ENCODE measurements at regions not wholly inside any gene's neighbourhood (a gene's known extent, or its start where the extent isn't known, plus 50 kb on each side); places are given as distances from the start of the nearest gene placed in this dataset.
"Not testable (repeated sequence)": the region's sequence is repeated elsewhere in the genome, so short reads cannot be mapped to it uniquely, and the experiment has no call there.

DNA sequence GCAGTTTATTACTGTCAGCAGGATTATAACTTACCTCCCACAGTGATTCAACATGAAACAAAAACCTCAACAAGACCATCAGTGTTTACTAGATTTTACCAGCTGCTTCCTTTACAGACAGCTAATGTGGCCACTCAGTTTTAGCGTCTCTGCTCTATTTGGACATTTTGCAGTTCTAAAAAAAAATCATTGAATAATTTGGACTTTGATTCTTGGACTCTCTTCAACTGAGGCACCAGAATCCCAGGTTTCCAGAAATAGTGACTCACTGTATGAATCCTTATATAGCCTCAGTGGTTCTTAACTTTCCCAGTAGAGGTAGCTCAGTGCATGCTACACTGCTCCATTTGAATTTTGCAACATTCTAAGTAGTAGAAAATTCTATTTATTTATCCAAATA is 317.4 kb upstream of the PLGLB1 start:
- H3K4me1 ChIP-seq; H3K36me3 ChIP-seq; DNase-seq; H3K9me3 ChIP-seq; H3K9ac ChIP-seq (ENCODE audit: low read depth in 2 of 2, low read length in 2 of 2); intact Hi-C loops (cut with DNase I); H3K27ac ChIP-seq; H3K4me3 ChIP-seq; H3K27me3 ChIP-seq: not testable (repeated sequence)

DNA sequence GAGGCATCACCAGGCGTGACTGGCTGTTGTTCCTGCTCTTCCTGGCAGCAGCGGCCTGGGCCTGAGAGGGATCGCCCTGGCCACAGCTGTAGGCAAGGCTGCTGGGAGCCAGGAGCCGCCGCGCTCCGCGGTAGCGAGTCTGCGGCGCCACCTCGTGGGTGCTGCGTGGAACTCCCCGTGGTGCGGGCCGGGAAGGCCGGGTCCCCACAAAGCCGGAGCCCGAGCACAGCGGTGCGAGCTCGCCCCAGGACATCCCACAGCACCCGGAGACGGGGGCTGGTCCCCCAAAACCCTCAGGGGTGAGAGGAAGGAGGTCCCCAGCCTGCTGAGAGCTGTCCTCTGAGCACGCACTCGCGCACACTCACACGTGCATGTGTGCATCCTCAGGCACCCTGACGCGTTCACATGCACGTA is 320.0 kb upstream of the PLGLB1 start:
- TF ChIP-seq, protein P1, sequence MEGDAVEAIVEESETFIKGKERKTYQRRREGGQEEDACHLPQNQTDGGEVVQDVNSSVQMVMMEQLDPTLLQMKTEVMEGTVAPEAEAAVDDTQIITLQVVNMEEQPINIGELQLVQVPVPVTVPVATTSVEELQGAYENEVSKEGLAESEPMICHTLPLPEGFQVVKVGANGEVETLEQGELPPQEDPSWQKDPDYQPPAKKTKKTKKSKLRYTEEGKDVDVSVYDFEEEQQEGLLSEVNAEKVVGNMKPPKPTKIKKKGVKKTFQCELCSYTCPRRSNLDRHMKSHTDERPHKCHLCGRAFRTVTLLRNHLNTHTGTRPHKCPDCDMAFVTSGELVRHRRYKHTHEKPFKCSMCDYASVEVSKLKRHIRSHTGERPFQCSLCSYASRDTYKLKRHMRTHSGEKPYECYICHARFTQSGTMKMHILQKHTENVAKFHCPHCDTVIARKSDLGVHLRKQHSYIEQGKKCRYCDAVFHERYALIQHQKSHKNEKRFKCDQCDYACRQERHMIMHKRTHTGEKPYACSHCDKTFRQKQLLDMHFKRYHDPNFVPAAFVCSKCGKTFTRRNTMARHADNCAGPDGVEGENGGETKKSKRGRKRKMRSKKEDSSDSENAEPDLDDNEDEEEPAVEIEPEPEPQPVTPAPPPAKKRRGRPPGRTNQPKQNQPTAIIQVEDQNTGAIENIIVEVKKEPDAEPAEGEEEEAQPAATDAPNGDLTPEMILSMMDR (IDR thresholded peaks at IDR 0.05), result peak; percentile 63

DNA sequence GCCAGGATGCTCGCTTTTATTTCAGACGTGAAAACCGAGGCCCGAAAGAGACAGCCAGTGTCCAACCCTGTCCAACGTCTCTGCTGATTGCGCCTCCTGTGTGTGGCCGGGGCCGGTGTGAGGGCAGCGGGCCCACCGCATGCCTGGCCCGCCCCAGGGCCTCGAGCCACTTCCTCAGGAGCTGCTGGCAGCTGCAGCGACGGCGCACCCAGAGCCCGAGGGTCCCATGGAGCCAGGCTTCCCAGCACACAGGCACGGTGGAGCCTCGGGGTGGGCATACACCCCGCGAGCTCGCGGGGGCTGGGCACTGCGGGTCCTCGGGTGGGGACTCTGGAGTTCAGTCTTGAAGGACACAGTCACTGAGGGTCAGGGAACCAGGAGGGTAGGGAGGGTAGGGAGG is 320.5 kb upstream of the PLGLB1 start:
- H3K4me1 ChIP-seq; H3K9ac ChIP-seq (ENCODE audit: low read depth in 2 of 2, low read length in 2 of 2); H3K27ac ChIP-seq; H3K27me3 ChIP-seq; H3K36me3 ChIP-seq; H3K9me3 ChIP-seq; intact Hi-C loops (cut with DNase I); DNase-seq; H3K4me3 ChIP-seq: not testable (repeated sequence)

More for the DNA sequence above, 320.0 kb upstream of the PLGLB1 start:
- H3K4me1 ChIP-seq; H3K4me3 ChIP-seq; H3K9ac ChIP-seq (ENCODE audit: low read depth in 2 of 2, low read length in 2 of 2); H3K27ac ChIP-seq; intact Hi-C loops (cut with DNase I); H3K36me3 ChIP-seq; H3K27me3 ChIP-seq; H3K9me3 ChIP-seq: not testable (repeated sequence)
- DNase-seq, result peak; percentile 56

DNA sequence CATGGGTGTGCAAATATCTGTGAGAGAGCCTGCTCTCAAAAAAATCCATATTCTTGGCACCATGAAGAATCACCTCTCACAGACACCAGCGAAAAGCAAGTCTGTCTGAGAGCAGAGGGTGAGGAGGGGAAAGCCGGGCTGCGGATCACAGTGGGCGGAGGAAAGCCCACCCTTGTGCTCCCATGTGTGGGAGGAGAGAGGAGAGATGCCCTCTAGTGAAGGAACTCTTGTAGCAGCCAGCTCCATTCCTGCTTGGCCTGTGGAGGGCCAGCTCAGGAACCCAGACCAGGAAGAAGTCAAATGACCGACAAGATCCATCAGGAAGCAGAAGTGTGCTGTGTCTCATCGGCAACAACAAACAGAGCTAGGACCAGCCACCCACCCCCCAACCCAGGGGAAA is 321.7 kb upstream of the PLGLB1 start:
- H3K9ac ChIP-seq (ENCODE audit: low read depth in 2 of 2, low read length in 2 of 2); H3K27me3 ChIP-seq; intact Hi-C loops (cut with DNase I); H3K9me3 ChIP-seq; DNase-seq; H3K27ac ChIP-seq; H3K4me3 ChIP-seq; H3K4me1 ChIP-seq; H3K36me3 ChIP-seq: not testable (repeated sequence)

DNA sequence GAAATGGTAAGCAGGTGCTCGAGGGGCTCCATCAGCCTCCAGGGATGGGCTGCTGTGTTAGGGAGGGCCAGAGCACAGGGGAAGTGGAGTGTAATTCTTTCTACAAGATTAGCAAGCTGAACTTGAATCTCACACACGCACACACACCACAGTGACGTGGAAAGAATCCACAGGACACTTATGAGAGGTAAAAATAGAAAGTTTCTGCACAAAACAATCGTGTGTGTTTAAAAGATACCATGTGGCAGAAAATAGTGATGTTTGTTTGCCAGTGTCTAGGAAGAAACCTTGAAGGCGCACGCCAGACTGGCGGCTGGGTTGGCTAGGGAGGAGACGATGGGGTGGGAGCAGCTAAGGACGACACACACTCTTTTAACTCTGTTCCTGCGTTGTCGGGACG is 323.6 kb upstream of the PLGLB1 start:
- H3K9ac ChIP-seq (ENCODE audit: low read depth in 2 of 2, low read length in 2 of 2); H3K9me3 ChIP-seq; H3K27me3 ChIP-seq; intact Hi-C loops (cut with DNase I); H3K27ac ChIP-seq; H3K4me1 ChIP-seq; H3K4me3 ChIP-seq; DNase-seq; H3K36me3 ChIP-seq: not testable (repeated sequence)

DNA sequence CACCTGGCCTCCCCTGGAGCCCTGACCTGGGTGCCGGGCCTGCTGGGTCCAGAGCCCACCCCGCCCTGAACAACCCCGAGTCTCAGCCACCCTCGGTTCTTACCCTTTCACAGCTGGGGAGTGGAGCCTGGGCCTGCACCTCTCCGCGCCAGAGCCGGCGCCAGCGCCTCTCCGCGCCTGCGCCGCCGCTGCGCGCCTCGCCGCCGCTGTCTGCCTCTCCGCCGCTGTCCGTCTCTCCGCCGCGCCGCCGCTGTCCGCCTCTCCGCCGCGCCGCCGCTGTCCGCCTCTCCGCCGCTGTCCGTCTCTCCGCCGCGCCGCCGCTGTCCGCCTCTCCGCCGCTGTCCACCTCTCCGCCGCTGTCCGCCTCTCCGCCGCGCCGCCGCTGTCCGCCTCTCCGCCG is 326.9 kb upstream of the PLGLB1 start:
- H3K27ac ChIP-seq; DNase-seq; H3K9ac ChIP-seq (ENCODE audit: low read depth in 2 of 2, low read length in 2 of 2); H3K27me3 ChIP-seq; H3K9me3 ChIP-seq; H3K4me3 ChIP-seq; H3K4me1 ChIP-seq; intact Hi-C loops (cut with DNase I); H3K36me3 ChIP-seq: not testable (repeated sequence)

DNA sequence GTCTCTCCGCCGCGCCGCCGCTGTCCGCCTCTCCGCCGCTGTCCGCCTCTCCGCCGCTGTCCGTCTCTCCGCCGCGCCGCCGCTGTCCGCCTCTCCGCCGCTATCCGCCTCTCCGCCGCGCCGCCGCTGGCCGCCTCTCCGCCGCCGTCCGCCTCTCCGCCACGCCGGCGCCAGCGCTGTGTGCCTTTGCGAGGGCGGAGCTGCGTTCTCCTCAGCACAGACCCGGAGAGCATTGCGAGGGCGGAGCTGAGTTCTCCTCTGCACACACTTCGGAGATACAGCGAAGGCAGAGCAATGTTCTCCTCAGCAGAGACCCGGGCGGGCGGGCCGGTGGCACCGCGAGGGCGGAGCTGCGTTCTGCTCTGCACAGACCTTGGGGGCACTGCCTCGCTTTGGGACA is 327.4 kb upstream of the PLGLB1 start:
- H3K27me3 ChIP-seq; H3K4me1 ChIP-seq; H3K36me3 ChIP-seq; intact Hi-C loops (cut with DNase I); H3K4me3 ChIP-seq; DNase-seq; H3K27ac ChIP-seq; H3K9ac ChIP-seq (ENCODE audit: low read depth in 2 of 2, low read length in 2 of 2); H3K9me3 ChIP-seq: not testable (repeated sequence)

DNA sequence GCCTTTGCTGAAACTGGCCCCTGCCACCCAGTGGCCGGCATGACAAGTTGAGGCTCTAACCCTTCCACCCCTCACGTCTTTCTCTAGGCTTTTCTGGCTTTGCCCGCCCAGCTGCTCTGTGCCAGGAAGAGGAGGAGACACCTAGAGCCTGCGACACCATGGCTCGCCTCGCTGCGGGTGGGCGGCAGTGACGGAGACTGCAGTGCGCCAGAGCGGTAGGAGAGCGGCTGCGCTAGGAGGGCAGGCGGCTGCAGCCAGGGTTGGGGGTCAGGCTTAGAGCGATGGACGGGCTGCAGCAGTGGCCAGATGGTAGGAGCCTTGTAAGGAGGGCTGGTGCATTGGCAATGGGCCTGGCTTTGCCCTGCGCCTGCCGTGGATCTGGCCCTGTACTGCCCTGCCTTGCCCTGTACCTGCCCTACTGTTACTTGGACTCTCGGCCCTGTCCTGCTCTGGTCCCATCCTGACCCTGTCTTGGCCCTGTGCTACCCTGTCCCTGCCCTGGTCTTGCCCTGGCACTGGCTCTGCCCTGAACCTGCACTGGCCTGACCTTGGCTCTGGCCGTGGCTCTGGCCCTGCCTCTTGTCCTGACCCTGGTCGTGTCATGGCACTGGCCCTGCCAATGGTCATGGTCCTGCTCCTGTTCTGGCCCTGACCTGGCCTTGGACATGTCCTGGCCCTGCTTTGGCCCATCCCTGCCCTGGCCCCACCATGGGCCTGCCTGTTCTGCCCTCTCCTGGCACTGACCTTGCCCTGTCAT is 330.7 kb upstream of the PLGLB1 start:
- H3K27ac ChIP-seq, H3K4me1 ChIP-seq, DNase-seq: not testable (repeated sequence)

DNA sequence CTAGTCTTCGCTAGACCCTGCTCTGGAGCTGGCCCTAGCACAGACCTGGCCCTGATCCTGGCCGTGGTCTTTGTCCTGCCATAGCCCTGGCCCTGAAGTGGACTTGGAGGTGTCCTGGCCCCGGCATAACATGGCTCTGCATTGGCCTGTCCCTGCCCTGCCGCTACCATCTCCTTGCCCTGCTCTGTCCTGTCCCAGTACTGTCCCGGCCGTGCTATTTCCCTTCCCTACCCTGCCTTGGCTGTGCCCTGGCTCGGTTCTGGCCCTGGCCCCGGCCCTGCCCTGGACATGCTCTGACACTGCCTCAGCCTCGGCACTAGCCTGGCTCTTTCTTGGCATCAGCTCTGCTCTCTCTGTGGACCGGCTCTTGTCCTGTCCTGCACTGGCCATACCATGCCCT is 331.8 kb upstream of the PLGLB1 start:
- H3K4me1 ChIP-seq; H3K9me3 ChIP-seq; H3K4me3 ChIP-seq; DNase-seq; H3K27ac ChIP-seq; H3K36me3 ChIP-seq; intact Hi-C loops (cut with DNase I); H3K27me3 ChIP-seq; H3K9ac ChIP-seq (ENCODE audit: low read depth in 2 of 2, low read length in 2 of 2): not testable (repeated sequence)

More for the DNA sequence above, 330.7 kb upstream of the PLGLB1 start:
- H3K9ac ChIP-seq (ENCODE audit: low read depth in 2 of 2, low read length in 2 of 2); intact Hi-C loops (cut with DNase I); H3K27me3 ChIP-seq; H3K9me3 ChIP-seq; H3K36me3 ChIP-seq; H3K4me3 ChIP-seq: not testable (repeated sequence)

DNA sequence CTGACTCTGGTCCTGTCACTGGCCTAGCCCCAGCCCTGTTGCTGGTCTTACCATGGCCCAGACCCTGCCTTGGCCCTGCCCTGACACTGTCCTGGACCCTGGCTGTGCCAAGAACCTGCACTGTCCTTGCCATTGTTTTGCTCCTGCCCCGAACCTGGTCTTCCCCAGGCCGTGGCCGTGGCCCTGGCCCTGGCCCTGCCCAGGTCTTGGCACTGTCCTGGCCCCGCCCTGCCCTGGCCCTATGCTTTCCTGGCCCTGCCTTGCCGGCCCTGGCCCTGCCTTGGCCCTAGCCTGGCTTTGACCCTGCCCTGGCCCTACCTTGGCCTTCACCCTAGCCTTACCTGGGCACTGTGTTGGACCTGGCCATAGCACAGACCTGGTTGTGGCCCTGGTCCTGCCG is 332.5 kb upstream of the PLGLB1 start:
- H3K27ac ChIP-seq; H3K36me3 ChIP-seq; H3K4me1 ChIP-seq; H3K4me3 ChIP-seq; H3K27me3 ChIP-seq; H3K9me3 ChIP-seq; DNase-seq; H3K9ac ChIP-seq (ENCODE audit: low read depth in 2 of 2, low read length in 2 of 2); intact Hi-C loops (cut with DNase I): not testable (repeated sequence)

DNA sequence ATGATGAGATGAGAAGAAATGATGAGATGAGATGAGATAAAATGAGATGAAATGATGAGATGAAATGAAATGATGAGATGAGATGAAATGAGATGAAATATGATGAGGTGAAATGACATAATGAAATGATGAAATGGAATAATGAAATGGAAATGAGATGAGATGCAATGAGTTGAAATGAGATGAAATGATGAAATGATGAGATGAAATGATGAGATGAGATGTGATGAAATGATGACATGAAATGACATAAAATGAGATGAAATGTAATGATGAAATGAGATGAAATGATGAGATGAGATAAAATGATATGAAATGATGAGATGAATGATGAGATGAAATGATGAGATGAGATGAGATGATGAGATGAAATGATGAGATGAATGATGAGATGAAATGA is 338.6 kb upstream of the PLGLB1 start:
- H3K9me3 ChIP-seq; H3K4me3 ChIP-seq; H3K9ac ChIP-seq (ENCODE audit: low read depth in 2 of 2, low read length in 2 of 2); H3K27me3 ChIP-seq; H3K4me1 ChIP-seq; H3K27ac ChIP-seq; intact Hi-C loops (cut with DNase I); H3K36me3 ChIP-seq; DNase-seq: not testable (repeated sequence)

DNA sequence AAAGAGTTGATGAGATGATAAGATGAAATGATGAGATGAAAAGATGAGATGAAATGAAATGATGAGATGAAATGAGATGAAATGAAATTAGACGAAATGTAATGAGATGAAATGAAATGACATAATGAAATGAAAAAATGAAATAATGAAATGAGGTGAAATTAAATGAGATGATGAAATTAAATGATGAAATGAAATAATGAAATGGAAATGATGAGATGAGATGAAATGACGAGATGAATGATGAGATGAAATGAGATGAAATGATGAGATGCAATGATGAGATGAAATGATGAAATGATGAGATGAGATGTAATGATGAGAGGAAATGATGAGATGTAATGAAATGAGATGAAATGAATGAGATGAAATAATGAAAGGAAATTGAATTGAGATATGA is 339.3 kb upstream of the PLGLB1 start:
- H3K4me3 ChIP-seq; H3K36me3 ChIP-seq; H3K4me1 ChIP-seq; DNase-seq; H3K9ac ChIP-seq (ENCODE audit: low read depth in 2 of 2, low read length in 2 of 2); intact Hi-C loops (cut with DNase I); H3K27ac ChIP-seq; H3K9me3 ChIP-seq; H3K27me3 ChIP-seq: not testable (repeated sequence)

DNA sequence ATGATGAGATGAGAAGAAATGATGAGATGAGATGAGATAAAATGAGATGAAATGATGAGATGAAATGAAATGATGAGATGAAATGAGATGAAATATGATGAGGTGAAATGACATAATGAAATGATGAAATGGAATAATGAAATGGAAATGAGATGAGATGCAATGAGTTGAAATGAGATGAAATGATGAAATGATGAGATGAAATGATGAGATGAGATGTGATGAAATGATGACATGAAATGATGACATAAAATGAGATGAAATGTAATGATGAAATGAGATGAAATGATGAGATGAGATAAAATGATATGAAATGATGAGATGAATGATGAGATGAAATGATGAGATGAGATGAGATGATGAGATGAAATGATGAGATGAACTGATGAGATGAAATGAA is 340.2 kb upstream of the PLGLB1 start:
- DNase-seq; H3K9me3 ChIP-seq; H3K4me3 ChIP-seq; H3K27ac ChIP-seq; H3K36me3 ChIP-seq; intact Hi-C loops (cut with DNase I); H3K27me3 ChIP-seq; H3K4me1 ChIP-seq; H3K9ac ChIP-seq (ENCODE audit: low read depth in 2 of 2, low read length in 2 of 2): not testable (repeated sequence)

All from colonic mucosa (tissue), 4 donors.